ENCODE measurements at regions not wholly inside any gene's neighbourhood (a gene's known extent, or its start where the extent isn't known, plus 50 kb on each side); places are given as distances from the start of the nearest gene placed in this dataset.
A peak's percentile ranks its signal among the peaks of the same experiment; 100 is the strongest.
"Not testable (repeated sequence)": the region's sequence is repeated elsewhere in the genome, so short reads cannot be mapped to it uniquely, and the experiment has no call there.

- H3K27me3 ChIP-seq (replicated peaks; ENCODE audit: control insufficient read depth, insufficient read depth, low read length) = peaks cover 23% of the 10 kb centered on the region
- peaks cover 17% of the 10 kb centered on the region for H3K9me3 ChIP-seq (ENCODE audit: control insufficient read depth, low read length)
- H3K36me3 ChIP-seq (ENCODE audit: control insufficient read depth, insufficient read depth, low read length, severe bottlenecking); H3K4me1 ChIP-seq (ENCODE audit: control insufficient read depth, insufficient read depth, low read length); H3K9ac ChIP-seq (ENCODE audit: low read length); H3K4me3 ChIP-seq (ENCODE audit: low read length); DNase-seq (ENCODE audit: low read depth): not testable (repeated sequence)
Observed at GRCh38 chr22:23433127-23434005, 146.7 kb downstream of the IGLL1 start.

- not testable (repeated sequence) for H3K4me3 ChIP-seq (ENCODE audit: low read length); H3K4me1 ChIP-seq (ENCODE audit: control insufficient read depth, insufficient read depth, low read length); H3K36me3 ChIP-seq (ENCODE audit: control insufficient read depth, insufficient read depth, low read length, severe bottlenecking); H3K9ac ChIP-seq (ENCODE audit: low read length); DNase-seq (ENCODE audit: low read depth)
- Histone ChIP-seq H3K9me3 (ENCODE audit: control insufficient read depth, low read length) (peaks cover 23% of the 10 kb centered on the region), H3K27me3 (replicated peaks; ENCODE audit: control insufficient read depth, insufficient read depth, low read length) (peaks cover 21% of the 10 kb centered on the region)
Observed at GRCh38 chr22:23432719-23433118, 147.4 kb downstream of the IGLL1 start.

GRCh38 chr22:23431337-23432072 lies 148.6 kb downstream of the IGLL1 start:
- peaks cover 23% of the 10 kb centered on the region for H3K9me3 ChIP-seq (ENCODE audit: control insufficient read depth, low read length)
- no peak overlapping the region for H3K4me3 ChIP-seq (ENCODE audit: low read length)
- peaks cover 5% of the 10 kb centered on the region for H3K4me1 ChIP-seq (ENCODE audit: control insufficient read depth, insufficient read depth, low read length)
- H3K9ac ChIP-seq (ENCODE audit: low read length) = no peak overlapping the region
- peaks cover 17% of the 10 kb centered on the region for H3K27me3 ChIP-seq (replicated peaks; ENCODE audit: control insufficient read depth, insufficient read depth, low read length)
- H3K36me3 ChIP-seq (ENCODE audit: control insufficient read depth, insufficient read depth, low read length, severe bottlenecking) = no peaks in the 10 kb centered on the region
- DNase-seq (ENCODE audit: low read depth) = no peak

GRCh38 chr22:23424551-23425068 lies 155.5 kb downstream of the IGLL1 start:
- H3K4me3 ChIP-seq (ENCODE audit: low read length); DNase-seq (ENCODE audit: low read depth); H3K36me3 ChIP-seq (ENCODE audit: control insufficient read depth, insufficient read depth, low read length, severe bottlenecking); H3K4me1 ChIP-seq (ENCODE audit: control insufficient read depth, insufficient read depth, low read length); H3K9ac ChIP-seq (ENCODE audit: low read length): not testable (repeated sequence)
- H3K27me3 ChIP-seq (replicated peaks; ENCODE audit: control insufficient read depth, insufficient read depth, low read length) = peaks cover 16% of the 10 kb centered on the region
- H3K9me3 ChIP-seq (ENCODE audit: control insufficient read depth, low read length) = peaks cover 11% of the 10 kb centered on the region

- Histone ChIP-seq H3K9ac (ENCODE audit: low read length) (no peak overlapping the region), H3K9me3 (ENCODE audit: control insufficient read depth, low read length) (peaks cover 6% of the 10 kb centered on the region), H3K36me3 (ENCODE audit: control insufficient read depth, insufficient read depth, low read length, severe bottlenecking) (no peaks in the 10 kb centered on the region), H3K4me3 (ENCODE audit: low read length) (no peak overlapping the region), H3K4me1 (ENCODE audit: control insufficient read depth, insufficient read depth, low read length) (no peaks in the 10 kb centered on the region), H3K27me3 (replicated peaks; ENCODE audit: control insufficient read depth, insufficient read depth, low read length) (peaks cover 20% of the 10 kb centered on the region)
- DNase-seq (ENCODE audit: low read depth) = no peak
Observed at GRCh38 chr22:23424031-23424430, 156.1 kb downstream of the IGLL1 start.

- not testable (repeated sequence) for H3K4me3 ChIP-seq (ENCODE audit: low read length); H3K36me3 ChIP-seq (ENCODE audit: control insufficient read depth, insufficient read depth, low read length, severe bottlenecking); DNase-seq (ENCODE audit: low read depth); H3K9me3 ChIP-seq (ENCODE audit: control insufficient read depth, low read length); H3K9ac ChIP-seq (ENCODE audit: low read length); H3K4me1 ChIP-seq (ENCODE audit: control insufficient read depth, insufficient read depth, low read length)
- peaks cover 33% of the 10 kb centered on the region for H3K27me3 ChIP-seq (replicated peaks; ENCODE audit: control insufficient read depth, insufficient read depth, low read length)
Observed at GRCh38 chr22:23422281-23422680, 157.8 kb downstream of the IGLL1 start.

- not testable (repeated sequence) for DNase-seq (ENCODE audit: low read depth); H3K4me1 ChIP-seq (ENCODE audit: control insufficient read depth, insufficient read depth, low read length); H3K9ac ChIP-seq (ENCODE audit: low read length); H3K4me3 ChIP-seq (ENCODE audit: low read length); H3K36me3 ChIP-seq (ENCODE audit: control insufficient read depth, insufficient read depth, low read length, severe bottlenecking); H3K9me3 ChIP-seq (ENCODE audit: control insufficient read depth, low read length)
- H3K27me3 ChIP-seq (replicated peaks; ENCODE audit: control insufficient read depth, insufficient read depth, low read length) = peaks cover 33% of the 10 kb centered on the region
Observed at GRCh38 chr22:23421300-23421699, 158.8 kb downstream of the IGLL1 start.

GRCh38 chr22:23419931-23420330 lies 160.2 kb downstream of the IGLL1 start:
- Histone ChIP-seq H3K4me1 (ENCODE audit: control insufficient read depth, insufficient read depth, low read length) (no peaks in the 10 kb centered on the region), H3K4me3 (ENCODE audit: low read length) (no peak overlapping the region), H3K9me3 (ENCODE audit: control insufficient read depth, low read length) (no peaks in the 10 kb centered on the region), H3K9ac (ENCODE audit: low read length) (no peak overlapping the region), H3K36me3 (ENCODE audit: control insufficient read depth, insufficient read depth, low read length, severe bottlenecking) (no peaks in the 10 kb centered on the region), H3K27me3 (replicated peaks; ENCODE audit: control insufficient read depth, insufficient read depth, low read length) (peaks cover 29% of the 10 kb centered on the region)
- DNase-seq (ENCODE audit: low read depth) = no peak

- Histone ChIP-seq H3K4me3 (ENCODE audit: low read length) (no peak overlapping the region), H3K36me3 (ENCODE audit: control insufficient read depth, insufficient read depth, low read length, severe bottlenecking) (no peaks in the 10 kb centered on the region), H3K9me3 (ENCODE audit: control insufficient read depth, low read length) (no peaks in the 10 kb centered on the region), H3K27me3 (replicated peaks; ENCODE audit: control insufficient read depth, insufficient read depth, low read length) (peaks cover 30% of the 10 kb centered on the region), H3K4me1 (ENCODE audit: control insufficient read depth, insufficient read depth, low read length) (no peaks in the 10 kb centered on the region), H3K9ac (ENCODE audit: low read length) (no peak overlapping the region)
- no peak for DNase-seq (ENCODE audit: low read depth)
Observed at GRCh38 chr22:23419171-23419570, 160.9 kb downstream of the IGLL1 start.

- DNase-seq (ENCODE audit: low read depth) = no peak
- H3K27me3 ChIP-seq (replicated peaks; ENCODE audit: control insufficient read depth, insufficient read depth, low read length) = peaks cover 27% of the 10 kb centered on the region
- no peak overlapping the region for H3K9ac ChIP-seq (ENCODE audit: low read length)
- H3K4me3 ChIP-seq (ENCODE audit: low read length) = no peak overlapping the region
- no peaks in the 10 kb centered on the region for H3K9me3 ChIP-seq (ENCODE audit: control insufficient read depth, low read length)
- no peaks in the 10 kb centered on the region for H3K36me3 ChIP-seq (ENCODE audit: control insufficient read depth, insufficient read depth, low read length, severe bottlenecking)
- no peaks in the 10 kb centered on the region for H3K4me1 ChIP-seq (ENCODE audit: control insufficient read depth, insufficient read depth, low read length)
Observed at GRCh38 chr22:23418159-23418788, 161.8 kb downstream of the IGLL1 start.

GRCh38 chr22:23417327-23417726 lies 162.8 kb downstream of the IGLL1 start:
- H3K27me3 ChIP-seq (replicated peaks; ENCODE audit: control insufficient read depth, insufficient read depth, low read length) = peaks cover 34% of the 10 kb centered on the region
- H3K4me1 ChIP-seq (ENCODE audit: control insufficient read depth, insufficient read depth, low read length); H3K4me3 ChIP-seq (ENCODE audit: low read length); H3K36me3 ChIP-seq (ENCODE audit: control insufficient read depth, insufficient read depth, low read length, severe bottlenecking); H3K9ac ChIP-seq (ENCODE audit: low read length); H3K9me3 ChIP-seq (ENCODE audit: control insufficient read depth, low read length): not testable (repeated sequence)
- peak; percentile 12 for DNase-seq (ENCODE audit: low read depth)

Measured in adipocyte (in vitro differentiated cells).